MCF 10A (cell line): ENCODE measurements at regions not wholly inside any gene's neighbourhood (a gene's known extent, or its start where the extent isn't known, plus 50 kb on each side); places are given as distances from the start of the nearest gene placed in this dataset.

Experiments
- BruUV-seq: library from RNA; stranded (reverse); fragments of 400-500 nt; replicated peaks from 2 replicates; lab custom pipeline; 2021; lab: Mats Ljungman, UMichigan
- CTCF ChIA-PET: fragments of 300-600 bp; sonication (Branson Sonifier 250); formaldehyde crosslinking; extraction: SDS; loops from one replicate; lab custom pipeline; 2021; ENCODE audit warnings: antibody characterized with exemption, inconsistent platforms; lab: Yijun Ruan, JAX
- POLR2A ChIA-PET: fragments of 300-600, 350-650 bp; sonication (Branson Sonifier 250); formaldehyde crosslinking; extraction: SDS; loops from one replicate; lab custom pipeline; 2020; ENCODE audit warnings: antibody characterized with exemption, inconsistent platforms; lab: Yijun Ruan, JAX
- DNase-seq: peaks from one replicate; pipeline ENCODE4 v3.0.0-alpha.2; 2018; ENCODE audit not compliant: unreplicated experiment
- H3K27ac Mint-ChIP-seq: one replicate; pipeline ENCODE4 v1.8.0; 2022; ENCODE audit warnings: mild to moderate bottlenecking, low read depth, mixed read lengths; ENCODE audit not compliant: unreplicated experiment
- H3K27me3 Mint-ChIP-seq: one replicate; pipeline ENCODE4 v1.8.0; 2022; ENCODE audit warnings: mixed read lengths; ENCODE audit not compliant: insufficient read depth, unreplicated experiment
- H3K36me3 Mint-ChIP-seq: one replicate; pipeline ENCODE4 v1.8.0; 2022; ENCODE audit warnings: mild to moderate bottlenecking, moderate library complexity, mixed read lengths; ENCODE audit not compliant: insufficient read depth, unreplicated experiment
- H3K4me1 Mint-ChIP-seq: one replicate; pipeline ENCODE4 v1.8.0; 2022; ENCODE audit warnings: mixed read lengths; ENCODE audit not compliant: insufficient read depth, unreplicated experiment
- H3K4me3 Mint-ChIP-seq: one replicate; pipeline ENCODE4 v1.8.0; 2022; ENCODE audit warnings: mild to moderate bottlenecking, moderate library complexity, mixed read lengths; ENCODE audit not compliant: unreplicated experiment
- H3K9me3 Mint-ChIP-seq: one replicate; pipeline ENCODE4 v1.8.0; 2022; ENCODE audit warnings: mixed read lengths; ENCODE audit not compliant: unreplicated experiment
- intact Hi-C: fragments of 100-400 bp; cut with micrococcal nuclease; formaldehyde crosslinking; loops from 2 replicates; pipeline ENCODE4 v1.14.1; 2022
- TF ChIP-seq, protein P1 (sequence below): fragments of 200-600 bp; IDR thresholded peaks from one replicate; pipeline ENCODE4 v1.8.0; 2022; ENCODE audit warnings: antibody characterized with exemption, mild to moderate bottlenecking; ENCODE audit not compliant: unreplicated experiment

DNA sequence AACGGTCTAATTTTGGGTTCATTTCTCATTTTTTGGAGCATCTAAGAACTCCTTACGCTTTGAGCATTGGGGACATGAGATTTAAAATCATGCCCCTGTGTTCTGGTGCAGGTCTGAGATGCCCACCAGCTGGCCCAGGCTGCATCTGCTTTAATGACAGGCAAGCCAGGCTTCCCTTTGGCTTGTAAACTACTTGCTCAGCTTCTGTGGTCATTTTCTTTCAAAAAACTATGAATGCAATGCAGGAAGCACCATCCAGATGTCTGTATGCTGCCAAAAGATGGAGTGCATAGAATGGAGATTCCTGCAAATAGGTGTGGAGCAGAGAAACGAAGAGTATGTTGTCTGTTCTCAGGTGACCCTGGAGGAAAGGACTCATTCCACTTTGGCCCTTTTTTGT, 399.9 kb upstream of the ADAMTSL1 start:
- TF ChIP-seq, protein P1, sequence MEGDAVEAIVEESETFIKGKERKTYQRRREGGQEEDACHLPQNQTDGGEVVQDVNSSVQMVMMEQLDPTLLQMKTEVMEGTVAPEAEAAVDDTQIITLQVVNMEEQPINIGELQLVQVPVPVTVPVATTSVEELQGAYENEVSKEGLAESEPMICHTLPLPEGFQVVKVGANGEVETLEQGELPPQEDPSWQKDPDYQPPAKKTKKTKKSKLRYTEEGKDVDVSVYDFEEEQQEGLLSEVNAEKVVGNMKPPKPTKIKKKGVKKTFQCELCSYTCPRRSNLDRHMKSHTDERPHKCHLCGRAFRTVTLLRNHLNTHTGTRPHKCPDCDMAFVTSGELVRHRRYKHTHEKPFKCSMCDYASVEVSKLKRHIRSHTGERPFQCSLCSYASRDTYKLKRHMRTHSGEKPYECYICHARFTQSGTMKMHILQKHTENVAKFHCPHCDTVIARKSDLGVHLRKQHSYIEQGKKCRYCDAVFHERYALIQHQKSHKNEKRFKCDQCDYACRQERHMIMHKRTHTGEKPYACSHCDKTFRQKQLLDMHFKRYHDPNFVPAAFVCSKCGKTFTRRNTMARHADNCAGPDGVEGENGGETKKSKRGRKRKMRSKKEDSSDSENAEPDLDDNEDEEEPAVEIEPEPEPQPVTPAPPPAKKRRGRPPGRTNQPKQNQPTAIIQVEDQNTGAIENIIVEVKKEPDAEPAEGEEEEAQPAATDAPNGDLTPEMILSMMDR: no peak
- H3K4me3 Mint-ChIP-seq: no peak overlapping the region
- intact Hi-C loops: no loop called here
- no TSS peak for BruUV-seq
- no peak for DNase-seq
- no peaks in the 10 kb centered on the region for H3K36me3 Mint-ChIP-seq
- CTCF ChIA-PET: no interaction called here
- POLR2A ChIA-PET: no interaction called here
- H3K4me1 Mint-ChIP-seq: no peaks in the 10 kb centered on the region
- H3K27ac Mint-ChIP-seq: no peak overlapping the region
- no peaks in the 10 kb centered on the region for H3K9me3 Mint-ChIP-seq
- H3K27me3 Mint-ChIP-seq: peaks cover 25% of the 10 kb centered on the region

GRCh38 chr9:18075253-18075952, 398.6 kb upstream of the ADAMTSL1 start:
- intact Hi-C loops: no loop called here
- no peak overlapping the region for H3K27ac Mint-ChIP-seq
- POLR2A ChIA-PET: no interaction called here
- no TSS peak for BruUV-seq
- no peak overlapping the region for H3K4me3 Mint-ChIP-seq
- DNase-seq: no peak
- CTCF ChIA-PET: interaction anchor here (1.0 kb wide), 1 partner anchor 8 kb away, joined by 4 read pairs; no protein-coding TSS in a partner anchor
- H3K36me3 Mint-ChIP-seq: no peaks in the 10 kb centered on the region
- TF ChIP-seq, protein P1: no peak
- H3K27me3 Mint-ChIP-seq: peaks cover 25% of the 10 kb centered on the region
- no peaks in the 10 kb centered on the region for H3K9me3 Mint-ChIP-seq
- no peaks in the 10 kb centered on the region for H3K4me1 Mint-ChIP-seq

- CTCF ChIA-PET: interaction anchor here (0.5 kb wide), 1 partner anchor 64 kb away, joined by 3 read pairs; no protein-coding TSS in a partner anchor
- Mint-ChIP-seq H3K9me3 (no peaks in the 10 kb centered on the region), H3K4me3 (no peak overlapping the region), H3K27me3 (peaks cover 35% of the 10 kb centered on the region), H3K4me1 (no peaks in the 10 kb centered on the region), H3K36me3 (no peaks in the 10 kb centered on the region), H3K27ac (no peak overlapping the region)
- TF ChIP-seq, protein P1: no peak
- POLR2A ChIA-PET: no interaction called here
- no peak for DNase-seq
- no TSS peak for BruUV-seq
- intact Hi-C loops: no loop called here
Measured at GRCh38 chr9:18077941-18078678, 395.8 kb upstream of the ADAMTSL1 start.

- DNase-seq: no peak
- TF ChIP-seq, protein P1: no peak
- Mint-ChIP-seq H3K4me1 (no peaks in the 10 kb centered on the region), H3K27me3 (peaks cover 51% of the 10 kb centered on the region), H3K9me3 (no peaks in the 10 kb centered on the region), H3K27ac (no peak overlapping the region), H3K4me3 (no peak overlapping the region), H3K36me3 (no peaks in the 10 kb centered on the region)
- BruUV-seq: no TSS peak
- ChIA-PET POLR2A (interaction anchor here (1.0 kb wide), 1 partner anchor 114 kb away, joined by 3 read pairs; no protein-coding TSS in a partner anchor), CTCF (interaction anchor here (0.6 to 0.9 kb wide), 3 partner anchors 9 to 121 kb away, joined by 3 to 5 read pairs (median 3); no protein-coding TSS in a partner anchor)
- intact Hi-C loops: no loop called here
Measured at GRCh38 chr9:18092138-18092537, 381.8 kb upstream of the ADAMTSL1 start.
